K562 (cell line): ENCODE measurements at regions not wholly inside any gene's neighbourhood (a gene's known extent, or its start where the extent isn't known, plus 50 kb on each side); places are given as distances from the start of the nearest gene placed in this dataset.

Experiments
- ATAC-seq: fragments of 200-7000 bp; cut with Tn5 transposase; 3 replicates; pipeline ENCODE4 v1.9.1; 2020; ENCODE audit warnings: moderate library complexity
- BruUV-seq: library from RNA; stranded (reverse); fragments of 400-500 nt; replicated peaks from 2 replicates; lab custom pipeline; 2021; lab: Mats Ljungman, UMichigan
- CTCF ChIA-PET: fragments of 300-600 bp; formaldehyde crosslinking; extraction: SDS; loops from one replicate; lab custom pipeline; 2021; ENCODE audit warnings: low intra/inter-chr PET ratio; lab: Yijun Ruan, JAX
- POLR2A ChIA-PET: fragments of 300-600, 350-650 bp; sonication (Branson Sonifier 250); formaldehyde crosslinking; extraction: SDS; loops from one replicate; lab custom pipeline; 2021; ENCODE audit warnings: antibody characterized with exemption, inconsistent platforms; lab: Yijun Ruan, JAX
- DNase-seq, 4 experiments: peaks; one replicate each; pipeline versions ENCODE4 v3.0.0 to v3.0.0-alpha.2; 2011 to 2018; ENCODE audit warnings: low spot score in 3 of 4, mixed read lengths in 3 of 4; ENCODE audit errors: extremely low read depth in 1 of 4
- FAIRE-seq: peaks from 2 replicates; lab custom pipeline; 2011; peaks lifted over from hg19 to GRCh38; lab: Jason Lieb, UNC
- H2AFZ ChIP-seq: 2 replicates; pipeline ENCODE4 v1.6.0; 2011; ENCODE audit warnings: low read depth, low read length, control low read depth, inconsistent platforms
- H3K27ac ChIP-seq: fragments of 200-600 bp; 3 replicates; pipeline ENCODE4 v1.8.0; 2011; ENCODE audit warnings: low read depth, mild to moderate bottlenecking, control low read depth, inconsistent platforms, low read length, moderate library complexity, mixed read lengths; ENCODE audit errors: extremely low read depth
- H3K27me3 ChIP-seq, 2 experiments: fragments of 300-600 bp in 1 of 2; 2 replicates in 1 of 2; 3 replicates in 1 of 2; pipeline versions ENCODE4 v1.6.0 to v1.8.0; 2011; ENCODE audit warnings: inconsistent platforms in 2 of 2, low read length in 2 of 2, mild to moderate bottlenecking in 1 of 2, mixed read lengths in 1 of 2, moderate library complexity in 1 of 2; ENCODE audit not compliant: control insufficient read depth in 2 of 2, insufficient read depth in 2 of 2
- H3K36me3 ChIP-seq: fragments of 300-600 bp; 3 replicates; pipeline ENCODE4 v1.8.0; 2011; ENCODE audit warnings: mild to moderate bottlenecking, low read length, inconsistent platforms; ENCODE audit not compliant: control insufficient read depth, insufficient read depth
- H3K4me1 ChIP-seq, 2 experiments: fragments of 200-600 bp in 1 of 2; replicated peaks in 1 of 2; 2 replicates in 1 of 2; 3 replicates in 1 of 2; pipeline versions ENCODE4 v1.5.1 to v1.8.0; 2011; ENCODE audit warnings: inconsistent platforms in 2 of 2, low read length in 2 of 2, mild to moderate bottlenecking in 1 of 2, mixed read lengths in 1 of 2, moderate library complexity in 1 of 2; ENCODE audit not compliant: control insufficient read depth in 2 of 2, insufficient read depth in 2 of 2
- H3K4me2 ChIP-seq: 2 replicates; pipeline ENCODE4 v1.6.1; 2011; ENCODE audit warnings: low read length, control low read depth, inconsistent platforms, mixed read lengths; ENCODE audit not compliant: insufficient read depth
- H3K4me3 ChIP-seq: fragments of 200-600 bp; sonication (generic), shearing (Covaris generic); 2 replicates; pipeline ENCODE4 v1.5.1; 2016; ENCODE audit warnings: control low read depth, inconsistent platforms
- H3K79me2 ChIP-seq: fragments of 200-600 bp; 3 replicates; pipeline ENCODE4 v1.8.0; 2011; ENCODE audit warnings: low read length, inconsistent platforms; ENCODE audit not compliant: control insufficient read depth, insufficient read depth
- H3K9ac ChIP-seq, 2 experiments: 2 replicates each; pipeline versions ENCODE4 v1.6.0 to v1.6.1; 2011; ENCODE audit warnings: low read depth in 2 of 2, low read length in 2 of 2, control low read depth in 1 of 2, inconsistent platforms in 1 of 2, mild to moderate bottlenecking in 1 of 2, mixed read lengths in 1 of 2; ENCODE audit not compliant: insufficient read depth in 1 of 2
- H3K9me1 ChIP-seq: one replicate; pipeline ENCODE4 v1.6.0; 2011; ENCODE audit warnings: inconsistent platforms, mild to moderate bottlenecking, low read length, moderate library complexity; ENCODE audit not compliant: control insufficient read depth, insufficient read depth
- H3K9me3 ChIP-seq: replicated peaks from 2 replicates; pipeline ENCODE4 v1.5.1; 2011; ENCODE audit warnings: low read depth, low read length, inconsistent platforms; ENCODE audit not compliant: control insufficient read depth, insufficient read depth
- H4K20me1 ChIP-seq: replicated peaks from 2 replicates; pipeline ENCODE4 v1.6.1; 2011; ENCODE audit warnings: low read length, inconsistent platforms, mixed read lengths; ENCODE audit not compliant: control insufficient read depth, insufficient read depth
- C11orf30 ChIP-seq: fragments of 450-650 bp; IDR thresholded peaks from 2 replicates; pipeline ENCODE4 v1.6.1; 2016; ENCODE audit warnings: low read depth, mild to moderate bottlenecking
- CCNT2 ChIP-seq: IDR thresholded peaks from 2 replicates; pipeline ENCODE4 v1.6.1; 2011; ENCODE audit warnings: borderline replicate concordance, low read depth, mild to moderate bottlenecking, moderate library complexity, mixed read lengths, low read length; ENCODE audit not compliant: insufficient read length; ENCODE audit errors: extremely low read depth
- EP300 ChIP-seq: IDR thresholded peaks from 2 replicates; pipeline ENCODE4 v1.6.1; 2012; ENCODE audit warnings: low read length, improper control_type of control experiment
- EP400 ChIP-seq: fragments of 450-650 bp; IDR thresholded peaks from 2 replicates; pipeline ENCODE4 v1.6.1; 2017; ENCODE audit warnings: antibody characterized with exemption, mild to moderate bottlenecking, moderate library complexity
- GABPB2 ChIP-seq: fragments of 250-450 bp; sonication (Bioruptor Pico); conservative IDR thresholded peaks from 2 replicates; pipeline ENCODE4 v1.5.1; 2021; ENCODE audit warnings: mild to moderate bottlenecking
- LEF1 ChIP-seq: fragments of 450-650 bp; IDR thresholded peaks from 2 replicates; pipeline ENCODE4 v1.6.1; 2016; ENCODE audit warnings: mild to moderate bottlenecking
- NBN ChIP-seq: fragments of 450-650 bp; IDR thresholded peaks from 2 replicates; pipeline ENCODE4 v1.6.1; 2016; ENCODE audit warnings: low read depth, mild to moderate bottlenecking
- POLR2H ChIP-seq: IDR thresholded peaks from 2 replicates; pipeline ENCODE4 v1.6.1; 2016; ENCODE audit warnings: missing genetic modification characterization, low read depth, mild to moderate bottlenecking, control low read depth, missing compliant biosample characterization, moderate library complexity
- STAT5B ChIP-seq: fragments of 250-450 bp; sonication (Bioruptor Pico); IDR thresholded peaks from 2 replicates; pipeline ENCODE4 v1.8.0; 2021; ENCODE audit warnings: mild to moderate bottlenecking, inconsistent platforms
- WGBS: fragments of 100-300 bp; shearing (Covaris generic); methylation state at CpG from one replicate; pipeline ENCODE4 v1.1.6; 2016; ENCODE audit warnings: low coverage, mixed read lengths; ENCODE audit not compliant: insufficient coverage; ENCODE audit errors: missing lambda C conversion rate; 5-methylcytosine and 5-hydroxymethylcytosine counted together
- in situ Hi-C: fragments of 300-500 bp; cut with MboI; formaldehyde crosslinking; loops from 4 replicates; pipeline ENCODE4 v1.15.0; 2018; ENCODE audit warnings: inconsistent platforms, mixed read lengths
- intact Hi-C: fragments of 100-400 bp; cut with micrococcal nuclease; formaldehyde crosslinking; loops from 2 replicates; pipeline ENCODE4 v1.14.2; 2022
- TF ChIP-seq, protein P1 (sequence below): fragments of 250-450 bp; sonication (Bioruptor Pico); IDR thresholded peaks from 2 replicates; pipeline ENCODE4 v1.5.0; 2020; ENCODE audit warnings: mild to moderate bottlenecking, borderline replicate concordance
- TF ChIP-seq, protein P2 (sequence below), 3 experiments: IDR thresholded peaks in 2 of 3; conservative IDR thresholded peaks in 1 of 3; 2 replicates each; pipeline ENCODE4 v1.5.1; 2011 to 2012; ENCODE audit warnings: low read length in 3 of 3, mild to moderate bottlenecking in 3 of 3, control low read depth in 2 of 3, improper control_type of control experiment in 1 of 3, inconsistent platforms in 1 of 3, low read depth in 1 of 3, mixed read lengths in 1 of 3, moderate library complexity in 1 of 3; ENCODE audit not compliant: insufficient read depth in 2 of 3
- TF ChIP-seq, protein P3 (sequence below): fragments of 250-450 bp; sonication (Bioruptor Pico); IDR thresholded peaks from 2 replicates; pipeline ENCODE4 v1.5.0; 2022; ENCODE audit warnings: mild to moderate bottlenecking
- TF ChIP-seq, protein P4 (sequence below): fragments of 450-650 bp; IDR thresholded peaks from 2 replicates; pipeline ENCODE4 v1.6.1; 2017; ENCODE audit warnings: mild to moderate bottlenecking, moderate library complexity
- TF ChIP-seq, protein P5 (sequence below): fragments of 250-450 bp; sonication (Bioruptor Pico); IDR thresholded peaks from 2 replicates; pipeline ENCODE4 v1.8.0; 2022; ENCODE audit warnings: inconsistent platforms

DNA sequence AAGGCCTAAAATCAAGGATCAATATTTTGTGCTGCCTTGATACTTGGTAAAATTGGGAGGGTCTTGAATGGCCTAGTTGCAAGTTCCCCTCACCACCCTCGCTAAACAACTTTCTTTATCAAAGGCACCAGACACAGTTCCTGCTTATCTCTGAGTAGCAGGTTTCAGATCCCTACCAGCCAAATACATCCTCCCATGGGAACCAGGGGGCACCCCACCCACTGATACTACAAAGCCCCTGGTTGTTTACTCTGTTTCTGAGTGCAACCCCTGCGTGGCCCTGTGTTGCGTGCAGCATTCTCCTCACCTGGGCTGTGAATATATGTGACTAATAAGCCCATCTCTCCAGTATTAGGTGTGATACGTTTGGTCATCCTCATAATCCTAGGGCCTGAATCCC lies 314.9 kb downstream of the DRD1 start:
- Histone ChIP-seq H2AFZ (peak overlapping the region; percentile 14; the same call in 1 of the 2 replicates), H3K4me1 (peaks cover 0 to 7% of the 10 kb centered on the region in 2 experiments; a peak in 3 of 5 replicates), H3K27me3 (no peaks in the 10 kb centered on the region), H3K27ac (no peak overlapping the region; the same call in 2 of the 3 replicates), H3K79me2 (no peaks in the 10 kb centered on the region), H4K20me1 (no peaks in the 10 kb centered on the region), H3K4me3 (no peak overlapping the region), H3K4me2 (peak overlapping the region; percentile 53), H3K36me3 (no peaks in the 10 kb centered on the region), H3K9ac (no peak overlapping the region), H3K9me3 (no peaks in the 10 kb centered on the region), H3K9me1 (no peaks in the 10 kb centered on the region)
- POLR2A ChIA-PET: no interaction called here
- in situ Hi-C loops (no loop called here), intact Hi-C loops (no loop called here)
- CTCF ChIA-PET: no interaction called here
- ATAC-seq (peak; percentile 87), FAIRE-seq (peak; percentile 66), DNase-seq (peak; percentile 39 to 63 (median 60))
- 0% methylated on average over 3 of the region's 4 CpGs for WGBS
- no TSS peak for BruUV-seq
- peak; percentile 81 for TF ChIP-seq CCNT2
- TF ChIP-seq, protein P1, sequence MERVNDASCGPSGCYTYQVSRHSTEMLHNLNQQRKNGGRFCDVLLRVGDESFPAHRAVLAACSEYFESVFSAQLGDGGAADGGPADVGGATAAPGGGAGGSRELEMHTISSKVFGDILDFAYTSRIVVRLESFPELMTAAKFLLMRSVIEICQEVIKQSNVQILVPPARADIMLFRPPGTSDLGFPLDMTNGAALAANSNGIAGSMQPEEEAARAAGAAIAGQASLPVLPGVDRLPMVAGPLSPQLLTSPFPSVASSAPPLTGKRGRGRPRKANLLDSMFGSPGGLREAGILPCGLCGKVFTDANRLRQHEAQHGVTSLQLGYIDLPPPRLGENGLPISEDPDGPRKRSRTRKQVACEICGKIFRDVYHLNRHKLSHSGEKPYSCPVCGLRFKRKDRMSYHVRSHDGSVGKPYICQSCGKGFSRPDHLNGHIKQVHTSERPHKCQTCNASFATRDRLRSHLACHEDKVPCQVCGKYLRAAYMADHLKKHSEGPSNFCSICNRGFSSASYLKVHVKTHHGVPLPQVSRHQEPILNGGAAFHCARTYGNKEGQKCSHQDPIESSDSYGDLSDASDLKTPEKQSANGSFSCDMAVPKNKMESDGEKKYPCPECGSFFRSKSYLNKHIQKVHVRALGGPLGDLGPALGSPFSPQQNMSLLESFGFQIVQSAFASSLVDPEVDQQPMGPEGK: no peak
- no peak for TF ChIP-seq POLR2H (tag)
- no peak for TF ChIP-seq GABPB2
- TF ChIP-seq EP400: no peak
- TF ChIP-seq, protein P2, sequence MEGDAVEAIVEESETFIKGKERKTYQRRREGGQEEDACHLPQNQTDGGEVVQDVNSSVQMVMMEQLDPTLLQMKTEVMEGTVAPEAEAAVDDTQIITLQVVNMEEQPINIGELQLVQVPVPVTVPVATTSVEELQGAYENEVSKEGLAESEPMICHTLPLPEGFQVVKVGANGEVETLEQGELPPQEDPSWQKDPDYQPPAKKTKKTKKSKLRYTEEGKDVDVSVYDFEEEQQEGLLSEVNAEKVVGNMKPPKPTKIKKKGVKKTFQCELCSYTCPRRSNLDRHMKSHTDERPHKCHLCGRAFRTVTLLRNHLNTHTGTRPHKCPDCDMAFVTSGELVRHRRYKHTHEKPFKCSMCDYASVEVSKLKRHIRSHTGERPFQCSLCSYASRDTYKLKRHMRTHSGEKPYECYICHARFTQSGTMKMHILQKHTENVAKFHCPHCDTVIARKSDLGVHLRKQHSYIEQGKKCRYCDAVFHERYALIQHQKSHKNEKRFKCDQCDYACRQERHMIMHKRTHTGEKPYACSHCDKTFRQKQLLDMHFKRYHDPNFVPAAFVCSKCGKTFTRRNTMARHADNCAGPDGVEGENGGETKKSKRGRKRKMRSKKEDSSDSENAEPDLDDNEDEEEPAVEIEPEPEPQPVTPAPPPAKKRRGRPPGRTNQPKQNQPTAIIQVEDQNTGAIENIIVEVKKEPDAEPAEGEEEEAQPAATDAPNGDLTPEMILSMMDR (IDR thresholded peaks at IDR 0.05 in 2 of 3, conservative IDR thresholded peaks at IDR 0.05 in 1 of 3; ENCODE audit: insufficient read depth in 2 of 3, low read depth in 1 of 3, low read length in 3 of 3): peak in 1 of 3 experiments; percentile 5; a peak in 1 of 6 replicates
- TF ChIP-seq EP300: peak; percentile 89
- TF ChIP-seq, protein P3, sequence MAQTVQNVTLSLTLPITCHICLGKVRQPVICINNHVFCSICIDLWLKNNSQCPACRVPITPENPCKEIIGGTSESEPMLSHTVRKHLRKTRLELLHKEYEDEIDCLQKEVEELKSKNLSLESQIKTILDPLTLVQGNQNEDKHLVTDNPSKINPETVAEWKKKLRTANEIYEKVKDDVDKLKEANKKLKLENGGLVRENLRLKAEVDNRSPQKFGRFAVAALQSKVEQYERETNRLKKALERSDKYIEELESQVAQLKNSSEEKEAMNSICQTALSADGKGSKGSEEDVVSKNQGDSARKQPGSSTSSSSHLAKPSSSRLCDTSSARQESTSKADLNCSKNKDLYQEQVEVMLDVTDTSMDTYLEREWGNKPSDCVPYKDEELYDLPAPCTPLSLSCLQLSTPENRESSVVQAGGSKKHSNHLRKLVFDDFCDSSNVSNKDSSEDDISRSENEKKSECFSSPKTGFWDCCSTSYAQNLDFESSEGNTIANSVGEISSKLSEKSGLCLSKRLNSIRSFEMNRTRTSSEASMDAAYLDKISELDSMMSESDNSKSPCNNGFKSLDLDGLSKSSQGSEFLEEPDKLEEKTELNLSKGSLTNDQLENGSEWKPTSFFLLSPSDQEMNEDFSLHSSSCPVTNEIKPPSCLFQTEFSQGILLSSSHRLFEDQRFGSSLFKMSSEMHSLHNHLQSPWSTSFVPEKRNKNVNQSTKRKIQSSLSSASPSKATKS (CRISPR knock-in tag): no peak
- TF ChIP-seq C11orf30: no peak
- TF ChIP-seq NBN: no peak
- TF ChIP-seq, protein P4, sequence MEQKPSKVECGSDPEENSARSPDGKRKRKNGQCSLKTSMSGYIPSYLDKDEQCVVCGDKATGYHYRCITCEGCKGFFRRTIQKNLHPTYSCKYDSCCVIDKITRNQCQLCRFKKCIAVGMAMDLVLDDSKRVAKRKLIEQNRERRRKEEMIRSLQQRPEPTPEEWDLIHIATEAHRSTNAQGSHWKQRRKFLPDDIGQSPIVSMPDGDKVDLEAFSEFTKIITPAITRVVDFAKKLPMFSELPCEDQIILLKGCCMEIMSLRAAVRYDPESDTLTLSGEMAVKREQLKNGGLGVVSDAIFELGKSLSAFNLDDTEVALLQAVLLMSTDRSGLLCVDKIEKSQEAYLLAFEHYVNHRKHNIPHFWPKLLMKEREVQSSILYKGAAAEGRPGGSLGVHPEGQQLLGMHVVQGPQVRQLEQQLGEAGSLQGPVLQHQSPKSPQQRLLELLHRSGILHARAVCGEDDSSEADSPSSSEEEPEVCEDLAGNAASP: no peak
- TF ChIP-seq LEF1: 0 out of 2 replicates have a peak, but pooled peaks have one; percentile 24
- no peak for TF ChIP-seq STAT5B
- TF ChIP-seq, protein P5, sequence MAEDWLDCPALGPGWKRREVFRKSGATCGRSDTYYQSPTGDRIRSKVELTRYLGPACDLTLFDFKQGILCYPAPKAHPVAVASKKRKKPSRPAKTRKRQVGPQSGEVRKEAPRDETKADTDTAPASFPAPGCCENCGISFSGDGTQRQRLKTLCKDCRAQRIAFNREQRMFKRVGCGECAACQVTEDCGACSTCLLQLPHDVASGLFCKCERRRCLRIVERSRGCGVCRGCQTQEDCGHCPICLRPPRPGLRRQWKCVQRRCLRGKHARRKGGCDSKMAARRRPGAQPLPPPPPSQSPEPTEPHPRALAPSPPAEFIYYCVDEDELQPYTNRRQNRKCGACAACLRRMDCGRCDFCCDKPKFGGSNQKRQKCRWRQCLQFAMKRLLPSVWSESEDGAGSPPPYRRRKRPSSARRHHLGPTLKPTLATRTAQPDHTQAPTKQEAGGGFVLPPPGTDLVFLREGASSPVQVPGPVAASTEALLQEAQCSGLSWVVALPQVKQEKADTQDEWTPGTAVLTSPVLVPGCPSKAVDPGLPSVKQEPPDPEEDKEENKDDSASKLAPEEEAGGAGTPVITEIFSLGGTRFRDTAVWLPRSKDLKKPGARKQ (CRISPR knock-in tag): no peak
